Right lobe of liver (tissue), 6 donors: ENCODE measurements at regions not wholly inside any gene's neighbourhood (a gene's known extent, or its start where the extent isn't known, plus 50 kb on each side); places are given as distances from the start of the nearest gene placed in this dataset.

Source experiments
- ATAC-seq, 4 donors: fragments of 200-7000 bp; cut with Tn5 transposase; one replicate each; pipeline ENCODE4 v1.9.1; 2020; ENCODE audit warnings: mild to moderate bottlenecking in 4 of 4, moderate library complexity in 4 of 4
- DNase-seq, 3 donors: peaks; one replicate each; pipeline ENCODE4 v3.0.0-alpha.2; 2020
- H3K27ac ChIP-seq, 3 donors: fragments of 200-600 bp; one replicate each; pipeline ENCODE4 v1.8.0; 2022
- H3K27me3 ChIP-seq, 2 donors: fragments of 200-600 bp; one replicate each; pipeline ENCODE4 v1.8.0; 2022
- H3K36me3 ChIP-seq, 4 donors: fragments of 200-600 bp; sonication (generic) in 1 of 4; one replicate each; pipeline versions ENCODE4 v1.5.1 to v1.8.0; 2017 to 2022; ENCODE audit warnings: control low read depth in 1 of 4
- H3K4me1 ChIP-seq, 4 donors: fragments of 200-600 bp; sonication (generic) in 1 of 4; one replicate each; pipeline versions ENCODE4 v1.5.1 to v1.8.0; 2017 to 2022; ENCODE audit warnings: control low read depth in 1 of 4
- H3K4me3 ChIP-seq, 3 donors: fragments of 200-600 bp; one replicate each; pipeline ENCODE4 v1.8.0; 2022
- H3K9me3 ChIP-seq, 4 donors: fragments of 200-600 bp; sonication (generic) in 1 of 4; one replicate each; pipeline versions ENCODE4 v1.5.1 to v1.8.0; 2017 to 2022; ENCODE audit warnings: control low read depth in 1 of 4
- CTCF ChIP-seq, 4 donors: fragments of 200-600 bp in 3 of 4; fragments of 450-650 bp in 1 of 4; IDR thresholded peaks; one replicate each; pipeline versions ENCODE4 v1.5.1 to v1.8.0; 2016 to 2022; ENCODE audit warnings: antibody characterized with exemption in 4 of 4, mild to moderate bottlenecking in 2 of 4
- POLR2A ChIP-seq: fragments of 450-650 bp; IDR thresholded peaks from one replicate; pipeline ENCODE4 v1.6.1; 2017; ENCODE audit warnings: antibody characterized with exemption, mild to moderate bottlenecking
- WGBS: methylation state at CpG from one replicate; pipeline ENCODE4 v1.1.6; 2018; ENCODE audit warnings: low coverage, low lambda C conversion rate; ENCODE audit not compliant: insufficient coverage; ENCODE audit errors: missing lambda C conversion rate; 5-methylcytosine and 5-hydroxymethylcytosine counted together
- intact Hi-C, 2 donors: fragments of 100-400 bp; cut with DNase I; formaldehyde crosslinking; loops; one replicate each; pipeline versions ENCODE4 v1.11.2 to v1.14.1; 2022
- donor health status: DM: no; HTN: yes; CAD: no.
- donor health status: DM: no; HTN: no; CAD: no.
- donor health status: DM: no; HTN: no; CAD: no.
- donor health status: DM: no; HTN: yes; CAD: no.
- donor health status: DM: no; HTN: yes; CAD: no.

GRCh38 chr4:127448986-127449385, 183.8 kb upstream of the INTU start:
- DNase-seq (no peak), ATAC-seq (no peak)
- no peak overlapping the region for H3K4me3 ChIP-seq
- no peaks in the 10 kb centered on the region for H3K36me3 ChIP-seq
- no peak overlapping the region for H3K27ac ChIP-seq
- intact Hi-C loops, result no loop called here
- H3K27me3 ChIP-seq, result no peaks in the 10 kb centered on the region
- WGBS, result 38% methylated on average over 1 of the region's 1 CpG
- no peaks in the 10 kb centered on the region for H3K9me3 ChIP-seq
- no peaks in the 10 kb centered on the region for H3K4me1 ChIP-seq
- no peak for TF ChIP-seq CTCF (IDR thresholded peaks at IDR 0.05)
- TF ChIP-seq POLR2A, result no peak

- TF ChIP-seq POLR2A (no peak), CTCF (IDR thresholded peaks at IDR 0.05) (no peak)
- DNase-seq, result no peak
Measured at GRCh38 chr4:127449449-127449848, 183.3 kb upstream of the INTU start.

GRCh38 chr4:127450276-127450675, 182.5 kb upstream of the INTU start:
- DNase-seq, result no peak
- Histone ChIP-seq H3K4me1 (no peaks in the 10 kb centered on the region), H3K27ac (no peak overlapping the region), H3K36me3 (no peaks in the 10 kb centered on the region), H3K4me3 (no peak overlapping the region), H3K27me3 (no peaks in the 10 kb centered on the region), H3K9me3 (no peaks in the 10 kb centered on the region)
- TF ChIP-seq POLR2A, result no peak
- intact Hi-C loops, result no loop called here
- no peak for ATAC-seq
- WGBS, result 11% methylated on average over 1 of the region's 1 CpG

More at GRCh38 chr4:127449449-127449848, 183.3 kb upstream of the INTU start:
- no peak for ATAC-seq
- no peaks in the 10 kb centered on the region for H3K27me3 ChIP-seq
- no peak overlapping the region for H3K4me3 ChIP-seq
- no peaks in the 10 kb centered on the region for H3K4me1 ChIP-seq
- H3K9me3 ChIP-seq, result no peaks in the 10 kb centered on the region
- no peaks in the 10 kb centered on the region for H3K36me3 ChIP-seq
- no peak overlapping the region for H3K27ac ChIP-seq
- intact Hi-C loops, result no loop called here

GRCh38 chr4:127463883-127464282, 168.9 kb upstream of the INTU start:
- WGBS, result 19% methylated on average over 3 of the region's 6 CpGs
- intact Hi-C loops, result no loop called here

GRCh38 chr4:127469542-127469941, 163.2 kb upstream of the INTU start:
- no peak overlapping the region for H3K4me3 ChIP-seq
- intact Hi-C loops, result no loop called here
- 47% methylated on average over 1 of the region's 1 CpG for WGBS
- H3K9me3 ChIP-seq, result no peaks in the 10 kb centered on the region
- no peaks in the 10 kb centered on the region for H3K27me3 ChIP-seq
- H3K4me1 ChIP-seq, result no peaks in the 10 kb centered on the region
- no peak for DNase-seq
- no peak overlapping the region for H3K27ac ChIP-seq
- H3K36me3 ChIP-seq, result no peaks in the 10 kb centered on the region
- ATAC-seq, result no peak
- no peak for TF ChIP-seq POLR2A
- no peak for TF ChIP-seq CTCF (IDR thresholded peaks at IDR 0.05)

More at GRCh38 chr4:127463883-127464282, 168.9 kb upstream of the INTU start:
- H3K4me3 ChIP-seq, result no peak overlapping the region
- H3K27me3 ChIP-seq, result no peaks in the 10 kb centered on the region
- no peak overlapping the region for H3K27ac ChIP-seq
- H3K9me3 ChIP-seq, result no peaks in the 10 kb centered on the region
- no peaks in the 10 kb centered on the region for H3K36me3 ChIP-seq
- ATAC-seq (no peak), DNase-seq (no peak)
- TF ChIP-seq CTCF (IDR thresholded peaks at IDR 0.05) (no peak), POLR2A (no peak)
- no peaks in the 10 kb centered on the region for H3K4me1 ChIP-seq
